GM06990 (cell line): ENCODE measurements at regions not wholly inside any gene's neighbourhood (a gene's known extent, or its start where the extent isn't known, plus 50 kb on each side); places are given as distances from the start of the nearest gene placed in this dataset.
"Not testable (repeated sequence)": the region's sequence is repeated elsewhere in the genome, so short reads cannot be mapped to it uniquely, and the experiment has no call there.

Experiments used
- DNase-seq: peaks from one replicate; pipeline ENCODE4 v3.0.0-alpha.2; 2011; ENCODE audit not compliant: insufficient read length; ENCODE audit errors: extremely low read depth
- H3K27me3 ChIP-seq: replicated peaks from 2 replicates; pipeline ENCODE4 v1.6.0; 2011; ENCODE audit warnings: low read length; ENCODE audit not compliant: control insufficient read depth, insufficient read depth
- H3K36me3 ChIP-seq: 2 replicates; pipeline ENCODE4 v1.5.1; 2011; ENCODE audit warnings: low read length; ENCODE audit not compliant: control insufficient read depth, insufficient read depth
- H3K4me3 ChIP-seq: replicated peaks from 2 replicates; pipeline ENCODE4 v1.5.1; 2011; ENCODE audit warnings: low read depth, mild to moderate bottlenecking, control low read depth, low read length

- H3K36me3 ChIP-seq, DNase-seq, H3K27me3 ChIP-seq, H3K4me3 ChIP-seq: not testable (repeated sequence)
These were observed 75.1 kb upstream of the CIDEA start for GRCh38 chr18:12179029-12179428.

DNA sequence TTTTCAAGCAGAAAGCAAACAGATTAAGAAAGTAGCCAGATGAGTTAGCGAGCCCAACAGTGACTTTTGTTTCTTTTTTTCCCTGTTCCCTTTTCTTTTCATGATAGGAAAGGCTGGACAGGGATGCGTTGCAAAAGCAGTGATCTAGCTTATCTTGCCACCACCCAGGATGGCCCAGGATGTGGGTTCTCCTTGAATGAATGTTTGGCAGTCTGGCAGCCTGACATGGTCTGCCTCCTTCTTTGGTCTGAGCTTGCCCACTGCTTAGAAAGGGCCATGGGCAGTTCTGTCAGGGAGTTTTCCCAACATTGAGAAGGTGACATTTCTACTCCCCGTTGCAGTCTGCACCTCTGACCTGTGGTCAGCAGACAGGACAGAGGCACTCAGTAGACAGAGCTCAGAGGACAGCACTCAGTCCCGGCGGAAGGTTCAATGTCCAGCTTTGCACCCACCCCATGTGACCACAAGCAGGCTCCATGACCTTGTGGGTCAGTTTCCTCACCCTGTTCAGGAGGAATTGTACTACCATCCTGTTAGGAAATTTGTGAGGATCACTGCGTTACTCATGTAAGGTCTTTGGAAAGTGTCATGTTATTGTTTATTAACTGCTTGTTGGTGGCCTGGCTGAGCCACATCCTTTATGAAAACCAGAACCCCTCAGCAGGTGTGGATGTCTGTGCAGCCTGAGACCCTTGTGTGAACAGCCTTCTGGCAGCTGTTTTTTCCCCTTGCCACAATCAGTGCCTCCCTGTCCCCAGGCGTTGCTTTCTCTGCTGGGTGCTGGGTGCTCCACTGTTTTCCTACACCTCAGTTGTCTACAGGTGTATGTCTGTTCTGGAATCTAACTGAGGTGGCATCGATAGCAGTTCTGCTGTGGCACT, 74.2 kb upstream of the CIDEA start:
- H3K36me3 ChIP-seq, DNase-seq, H3K4me3 ChIP-seq, H3K27me3 ChIP-seq: not testable (repeated sequence)

DNA sequence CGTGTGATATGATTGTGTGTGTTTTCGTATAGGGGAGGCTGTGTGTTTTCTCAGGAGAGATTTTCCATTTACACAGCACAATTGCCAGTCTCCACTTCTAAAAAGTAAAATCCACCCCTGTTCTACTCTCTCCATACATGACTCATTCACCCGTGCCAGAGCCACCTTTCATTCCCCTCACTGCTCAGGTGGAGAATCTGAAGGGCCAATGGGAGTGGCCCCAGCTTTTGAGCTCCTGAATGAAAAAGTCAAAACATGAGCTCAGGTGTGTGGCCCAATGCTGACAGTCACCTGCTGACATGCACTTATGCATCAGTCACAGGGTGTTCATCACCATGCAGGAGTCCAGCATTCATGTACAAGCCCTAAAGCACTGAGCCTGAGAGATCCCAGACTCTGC, 55.4 kb upstream of the CIDEA start:
- DNase-seq, H3K4me3 ChIP-seq, H3K36me3 ChIP-seq, H3K27me3 ChIP-seq: not testable (repeated sequence)

- H3K36me3 ChIP-seq, H3K4me3 ChIP-seq, H3K27me3 ChIP-seq: not testable (repeated sequence)
- DNase-seq = peak; percentile 18
These were observed 54.0 kb upstream of the CIDEA start for GRCh38 chr18:12200186-12200585.
